ENCODE measurements at regions not wholly inside any gene's neighbourhood (a gene's known extent, or its start where the extent isn't known, plus 50 kb on each side); places are given as distances from the start of the nearest gene placed in this dataset.
A peak's percentile ranks its signal among the peaks of the same experiment; 100 is the strongest.

GRCh38 chr6:170176898-170177771 is 113.7 kb downstream of the DLL1 start:
- H3K23ac ChIP-seq (ENCODE audit: low read length), result no peak overlapping the region
- H3K4ac ChIP-seq (ENCODE audit: low read depth, low read length), result no peak overlapping the region
- H2BK120ac ChIP-seq (ENCODE audit: insufficient read depth, low read length, poor library complexity), result no peak overlapping the region
- no peak overlapping the region for H4K8ac ChIP-seq (ENCODE audit: low read depth, low read length)
- no peak overlapping the region for H3K14ac ChIP-seq (ENCODE audit: low read length)
- H4K12ac ChIP-seq (ENCODE audit: low read depth, low read length), result no peak overlapping the region
- H3K9me3 ChIP-seq (ENCODE audit: insufficient read depth, low read depth, low read length), result peaks cover 5% of the 10 kb centered on the region
- no peaks in the 10 kb centered on the region for H3K36me3 ChIP-seq (ENCODE audit: control insufficient read depth in 1 of 2, insufficient read depth in 2 of 2, low read length in 2 of 2)
- no peaks in the 10 kb centered on the region for H3K79me2 ChIP-seq (ENCODE audit: control insufficient read depth, insufficient read depth, low read length, poor library complexity)
- WGBS (ENCODE audit: extremely low coverage, insufficient coverage, insufficient read length), result no CpG with 5 or more reads among the region's 61 CpGs
- H3K4me1 ChIP-seq (ENCODE audit: control insufficient read depth in 1 of 2, insufficient read depth in 2 of 2, low read length in 2 of 2), result no peaks in the 10 kb centered on the region
- no peak overlapping the region for H3K4me2 ChIP-seq (ENCODE audit: low read length)
- H3K4me3 ChIP-seq (ENCODE audit: low read depth, low read length), result no peak overlapping the region
- H4K91ac ChIP-seq (ENCODE audit: low read depth, low read length), result no peak overlapping the region
- DNase-seq, result peak in 1 of 2 donors; percentile 62
- no peak overlapping the region for H2BK5ac ChIP-seq (ENCODE audit: low read depth, low read length, poor library complexity)
- H2AFZ ChIP-seq (ENCODE audit: insufficient read depth, low read length, poor library complexity), result no peak overlapping the region
- H3K27me3 ChIP-seq (ENCODE audit: insufficient read depth, low read length), result no peaks in the 10 kb centered on the region
- H3K79me1 ChIP-seq (ENCODE audit: low read length), result no peaks in the 10 kb centered on the region
- no peak overlapping the region for H3K9ac ChIP-seq (ENCODE audit: low read length)
- no peak overlapping the region for H2AK5ac ChIP-seq (ENCODE audit: low read length)
- no peak overlapping the region for H2BK12ac ChIP-seq (ENCODE audit: low read length)
- H3K18ac ChIP-seq (ENCODE audit: low read length), result no peak overlapping the region
- H3K27ac ChIP-seq (ENCODE audit: low read depth, low read length), result no peak overlapping the region

GRCh38 chr6:170176136-170176897 is 114.6 kb downstream of the DLL1 start:
- Histone ChIP-seq H3K4me2 (ENCODE audit: low read length) (no peak overlapping the region), H3K23ac (ENCODE audit: low read length) (no peak overlapping the region), H2BK12ac (ENCODE audit: low read length) (no peak overlapping the region), H4K91ac (ENCODE audit: low read depth, low read length) (no peak overlapping the region), H3K4ac (ENCODE audit: low read depth, low read length) (no peak overlapping the region), H3K4me3 (ENCODE audit: low read depth, low read length) (no peak overlapping the region), H3K79me2 (ENCODE audit: control insufficient read depth, insufficient read depth, low read length, poor library complexity) (no peaks in the 10 kb centered on the region), H3K36me3 (ENCODE audit: control insufficient read depth in 1 of 2, insufficient read depth in 2 of 2, low read length in 2 of 2) (no peaks in the 10 kb centered on the region), H4K12ac (ENCODE audit: low read depth, low read length) (no peak overlapping the region), H3K27me3 (ENCODE audit: insufficient read depth, low read length) (no peaks in the 10 kb centered on the region), H3K9ac (ENCODE audit: low read length) (no peak overlapping the region), H3K18ac (ENCODE audit: low read length) (no peak overlapping the region), H2AFZ (ENCODE audit: insufficient read depth, low read length, poor library complexity) (no peak overlapping the region), H2AK5ac (ENCODE audit: low read length) (no peak overlapping the region), H4K8ac (ENCODE audit: low read depth, low read length) (no peak overlapping the region), H3K4me1 (ENCODE audit: control insufficient read depth in 1 of 2, insufficient read depth in 2 of 2, low read length in 2 of 2) (no peaks in the 10 kb centered on the region), H3K14ac (ENCODE audit: low read length) (no peak overlapping the region), H2BK120ac (ENCODE audit: insufficient read depth, low read length, poor library complexity) (no peak overlapping the region), H2BK5ac (ENCODE audit: low read depth, low read length, poor library complexity) (no peak overlapping the region), H3K9me3 (ENCODE audit: insufficient read depth, low read depth, low read length) (peaks cover 2% of the 10 kb centered on the region), H3K27ac (ENCODE audit: low read depth, low read length) (no peak overlapping the region), H3K79me1 (ENCODE audit: low read length) (no peaks in the 10 kb centered on the region)
- no CpG with 5 or more reads among the region's 51 CpGs for WGBS (ENCODE audit: extremely low coverage, insufficient coverage, insufficient read length)
- peak in 1 of 2 donors; percentile 56 for DNase-seq

GRCh38 chr6:170175644-170176135 is 115.2 kb downstream of the DLL1 start:
- H3K36me3 ChIP-seq (ENCODE audit: control insufficient read depth in 1 of 2, insufficient read depth in 2 of 2, low read length in 2 of 2), result no peaks in the 10 kb centered on the region
- H3K14ac ChIP-seq (ENCODE audit: low read length), result no peak overlapping the region
- no peak for DNase-seq
- no peaks in the 10 kb centered on the region for H3K4me1 ChIP-seq (ENCODE audit: control insufficient read depth in 1 of 2, insufficient read depth in 2 of 2, low read length in 2 of 2)
- no peak overlapping the region for H2AK5ac ChIP-seq (ENCODE audit: low read length)
- H2BK12ac ChIP-seq (ENCODE audit: low read length), result no peak overlapping the region
- H3K79me1 ChIP-seq (ENCODE audit: low read length), result no peaks in the 10 kb centered on the region
- no peak overlapping the region for H2AFZ ChIP-seq (ENCODE audit: insufficient read depth, low read length, poor library complexity)
- H4K8ac ChIP-seq (ENCODE audit: low read depth, low read length), result no peak overlapping the region
- no peaks in the 10 kb centered on the region for H3K79me2 ChIP-seq (ENCODE audit: control insufficient read depth, insufficient read depth, low read length, poor library complexity)
- no peak overlapping the region for H4K12ac ChIP-seq (ENCODE audit: low read depth, low read length)
- H4K91ac ChIP-seq (ENCODE audit: low read depth, low read length), result no peak overlapping the region
- H3K27me3 ChIP-seq (ENCODE audit: insufficient read depth, low read length), result no peaks in the 10 kb centered on the region
- WGBS (ENCODE audit: extremely low coverage, insufficient coverage, insufficient read length), result no CpG with 5 or more reads among the region's 28 CpGs
- no peak overlapping the region for H3K27ac ChIP-seq (ENCODE audit: low read depth, low read length)
- H3K9ac ChIP-seq (ENCODE audit: low read length), result no peak overlapping the region
- no peak overlapping the region for H3K4me2 ChIP-seq (ENCODE audit: low read length)
- H3K18ac ChIP-seq (ENCODE audit: low read length), result no peak overlapping the region
- H2BK120ac ChIP-seq (ENCODE audit: insufficient read depth, low read length, poor library complexity), result no peak overlapping the region
- H2BK5ac ChIP-seq (ENCODE audit: low read depth, low read length, poor library complexity), result no peak overlapping the region
- no peak overlapping the region for H3K4me3 ChIP-seq (ENCODE audit: low read depth, low read length)
- no peak overlapping the region for H3K4ac ChIP-seq (ENCODE audit: low read depth, low read length)
- H3K23ac ChIP-seq (ENCODE audit: low read length), result no peak overlapping the region
- peaks cover 3% of the 10 kb centered on the region for H3K9me3 ChIP-seq (ENCODE audit: insufficient read depth, low read depth, low read length)

- Histone ChIP-seq H3K14ac (ENCODE audit: low read length) (no peak overlapping the region), H3K23ac (ENCODE audit: low read length) (no peak overlapping the region), H3K9me3 (ENCODE audit: insufficient read depth, low read depth, low read length) (peaks cover 3% of the 10 kb centered on the region), H2BK12ac (ENCODE audit: low read length) (no peak overlapping the region), H3K4me2 (ENCODE audit: low read length) (no peak overlapping the region), H2AK5ac (ENCODE audit: low read length) (no peak overlapping the region), H3K27me3 (ENCODE audit: insufficient read depth, low read length) (no peaks in the 10 kb centered on the region), H4K12ac (ENCODE audit: low read depth, low read length) (no peak overlapping the region), H3K4me1 (ENCODE audit: control insufficient read depth in 1 of 2, insufficient read depth in 2 of 2, low read length in 2 of 2) (no peaks in the 10 kb centered on the region), H3K79me2 (ENCODE audit: control insufficient read depth, insufficient read depth, low read length, poor library complexity) (no peaks in the 10 kb centered on the region), H3K4me3 (ENCODE audit: low read depth, low read length) (no peak overlapping the region), H2AFZ (ENCODE audit: insufficient read depth, low read length, poor library complexity) (no peak overlapping the region), H3K36me3 (ENCODE audit: control insufficient read depth in 1 of 2, insufficient read depth in 2 of 2, low read length in 2 of 2) (no peaks in the 10 kb centered on the region), H4K8ac (ENCODE audit: low read depth, low read length) (no peak overlapping the region), H3K79me1 (ENCODE audit: low read length) (no peaks in the 10 kb centered on the region), H3K9ac (ENCODE audit: low read length) (no peak overlapping the region), H4K91ac (ENCODE audit: low read depth, low read length) (no peak overlapping the region), H3K4ac (ENCODE audit: low read depth, low read length) (no peak overlapping the region), H3K27ac (ENCODE audit: low read depth, low read length) (no peak overlapping the region), H2BK5ac (ENCODE audit: low read depth, low read length, poor library complexity) (no peak overlapping the region), H2BK120ac (ENCODE audit: insufficient read depth, low read length, poor library complexity) (no peak overlapping the region), H3K18ac (ENCODE audit: low read length) (no peak overlapping the region)
- no peak for DNase-seq
- WGBS (ENCODE audit: extremely low coverage, insufficient coverage, insufficient read length), result no CpG with 5 or more reads among the region's 37 CpGs
Observed at GRCh38 chr6:170174771-170175643, 115.9 kb downstream of the DLL1 start.

Measured in trophoblast cell (in vitro differentiated cells and primary cell).